Erythroblast (primary cell): ENCODE measurements at regions not wholly inside any gene's neighbourhood (a gene's known extent, or its start where the extent isn't known, plus 50 kb on each side); places are given as distances from the start of the nearest gene placed in this dataset.

ENCODE experiments used
- GATA1 ChIP-seq: IDR thresholded peaks from 2 replicates; pipeline ENCODE4 v1.6.1; 2011; ENCODE audit warnings: low read depth, mild to moderate bottlenecking, control low read depth, low read length, moderate library complexity
- POLR2A ChIP-seq: IDR thresholded peaks from 2 replicates; pipeline ENCODE4 v1.6.1; 2011; ENCODE audit warnings: mild to moderate bottlenecking, low read length

GRCh38 chr6:133752129-133752528, 136.8 kb upstream of the TCF21 start:
- TF ChIP-seq POLR2A = no peak
- no peak for TF ChIP-seq GATA1
